Tibial nerve (tissue), 4 donors: ENCODE measurements at regions not wholly inside any gene's neighbourhood (a gene's known extent, or its start where the extent isn't known, plus 50 kb on each side); places are given as distances from the start of the nearest gene placed in this dataset.

Experiments used
- DNase-seq, 2 donors: peaks; one replicate each; pipeline ENCODE4 v3.0.0-alpha.2; 2019; ENCODE audit warnings: low spot score in 2 of 2
- H3K27ac ChIP-seq, 4 donors: fragments of 200-600 bp; sonication (generic) in 3 of 4; one replicate each; pipeline ENCODE4 v1.5.1; 2017 to 2019; ENCODE audit warnings: mild to moderate bottlenecking in 1 of 4
- H3K27me3 ChIP-seq, 2 donors: fragments of 200-600 bp; sonication (generic) in 1 of 2; one replicate each; pipeline versions ENCODE4 v1.5.1 to v1.6.0; 2017 to 2019
- H3K36me3 ChIP-seq, 3 donors: fragments of 200-600 bp; sonication (generic); one replicate each; pipeline ENCODE4 v1.5.1; 2018 to 2019
- H3K4me1 ChIP-seq, 4 donors: fragments of 200-600 bp; sonication (generic) in 3 of 4; one replicate each; pipeline ENCODE4 v1.5.1; 2017 to 2019
- H3K4me3 ChIP-seq, 4 donors: fragments of 200-600 bp; sonication (generic) in 3 of 4; one replicate each; pipeline ENCODE4 v1.5.1; 2017 to 2019; ENCODE audit warnings: mild to moderate bottlenecking in 1 of 4, moderate library complexity in 1 of 4
- H3K9me3 ChIP-seq, 4 donors: fragments of 200-600 bp; sonication (generic) in 3 of 4; one replicate each; pipeline ENCODE4 v1.5.1; 2017 to 2019
- EP300 ChIP-seq, 2 donors: sonication (generic); formaldehyde crosslinking; IDR thresholded peaks; one replicate each; pipeline ENCODE4 v1.6.1; 2017; ENCODE audit warnings: antibody characterized with exemption in 2 of 2, mild to moderate bottlenecking in 1 of 2
- POLR2A ChIP-seq, 2 donors: fragments of 450-650 bp; IDR thresholded peaks; one replicate each; pipeline ENCODE4 v1.6.1; 2017; ENCODE audit warnings: antibody characterized with exemption in 2 of 2, mild to moderate bottlenecking in 2 of 2, moderate library complexity in 2 of 2
- WGBS, 2 donors: methylation state at CpG; one replicate each; pipeline ENCODE4 v1.1.5; 2018; 5-methylcytosine and 5-hydroxymethylcytosine counted together
- TF ChIP-seq, protein P1 (sequence below), 5 experiments: fragments of 200-600 bp in 3 of 5; fragments of 450-650 bp in 2 of 5; sonication (generic) in 3 of 5; IDR thresholded peaks; one replicate each; pipeline ENCODE4 v1.5.1; 2016 to 2019; ENCODE audit warnings: antibody characterized with exemption in 5 of 5, mild to moderate bottlenecking in 3 of 5, moderate library complexity in 2 of 5

DNA sequence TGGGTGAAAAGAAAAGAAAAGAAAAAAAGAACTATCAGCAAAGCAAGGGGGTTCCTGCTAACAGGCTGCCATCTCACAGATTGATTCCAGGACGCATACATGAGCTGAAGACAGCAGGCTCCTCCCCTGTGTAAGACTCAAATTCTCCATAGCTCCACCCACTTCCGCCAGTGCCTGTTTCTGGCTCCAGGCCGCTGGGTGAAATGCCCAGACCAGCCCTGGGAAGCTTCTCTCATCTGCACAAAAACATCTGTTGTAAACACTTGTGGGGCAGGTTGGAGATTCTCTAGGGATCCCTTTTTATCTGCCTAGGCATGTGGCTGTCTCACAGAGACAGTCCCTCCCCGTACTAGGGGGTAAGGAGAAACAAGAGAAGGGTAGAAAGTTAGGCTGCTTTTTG, 1054.4 kb upstream of the SPRY2 start:
- H3K27ac ChIP-seq: no peak overlapping the region
- H3K4me1 ChIP-seq: no peaks in the 10 kb centered on the region
- WGBS, 2 donors: 33 to 43% methylated on average over 4 of the region's 4 CpGs
- TF ChIP-seq POLR2A (IDR thresholded peaks at IDR 0.05) (no peak), EP300 (IDR thresholded peaks at IDR 0.05) (no peak)
- TF ChIP-seq, protein P1, sequence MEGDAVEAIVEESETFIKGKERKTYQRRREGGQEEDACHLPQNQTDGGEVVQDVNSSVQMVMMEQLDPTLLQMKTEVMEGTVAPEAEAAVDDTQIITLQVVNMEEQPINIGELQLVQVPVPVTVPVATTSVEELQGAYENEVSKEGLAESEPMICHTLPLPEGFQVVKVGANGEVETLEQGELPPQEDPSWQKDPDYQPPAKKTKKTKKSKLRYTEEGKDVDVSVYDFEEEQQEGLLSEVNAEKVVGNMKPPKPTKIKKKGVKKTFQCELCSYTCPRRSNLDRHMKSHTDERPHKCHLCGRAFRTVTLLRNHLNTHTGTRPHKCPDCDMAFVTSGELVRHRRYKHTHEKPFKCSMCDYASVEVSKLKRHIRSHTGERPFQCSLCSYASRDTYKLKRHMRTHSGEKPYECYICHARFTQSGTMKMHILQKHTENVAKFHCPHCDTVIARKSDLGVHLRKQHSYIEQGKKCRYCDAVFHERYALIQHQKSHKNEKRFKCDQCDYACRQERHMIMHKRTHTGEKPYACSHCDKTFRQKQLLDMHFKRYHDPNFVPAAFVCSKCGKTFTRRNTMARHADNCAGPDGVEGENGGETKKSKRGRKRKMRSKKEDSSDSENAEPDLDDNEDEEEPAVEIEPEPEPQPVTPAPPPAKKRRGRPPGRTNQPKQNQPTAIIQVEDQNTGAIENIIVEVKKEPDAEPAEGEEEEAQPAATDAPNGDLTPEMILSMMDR (IDR thresholded peaks at IDR 0.05): no peak
- DNase-seq: no peak
- no peaks in the 10 kb centered on the region for H3K9me3 ChIP-seq
- no peaks in the 10 kb centered on the region for H3K36me3 ChIP-seq
- no peaks in the 10 kb centered on the region for H3K27me3 ChIP-seq
- H3K4me3 ChIP-seq: no peak overlapping the region

- TF ChIP-seq EP300 (IDR thresholded peaks at IDR 0.05) (no peak), POLR2A (IDR thresholded peaks at IDR 0.05) (no peak)
- TF ChIP-seq, protein P1 (IDR thresholded peaks at IDR 0.05): no peak
Observed at GRCh38 chr13:81394640-81395039, 1053.7 kb upstream of the SPRY2 start.

DNA sequence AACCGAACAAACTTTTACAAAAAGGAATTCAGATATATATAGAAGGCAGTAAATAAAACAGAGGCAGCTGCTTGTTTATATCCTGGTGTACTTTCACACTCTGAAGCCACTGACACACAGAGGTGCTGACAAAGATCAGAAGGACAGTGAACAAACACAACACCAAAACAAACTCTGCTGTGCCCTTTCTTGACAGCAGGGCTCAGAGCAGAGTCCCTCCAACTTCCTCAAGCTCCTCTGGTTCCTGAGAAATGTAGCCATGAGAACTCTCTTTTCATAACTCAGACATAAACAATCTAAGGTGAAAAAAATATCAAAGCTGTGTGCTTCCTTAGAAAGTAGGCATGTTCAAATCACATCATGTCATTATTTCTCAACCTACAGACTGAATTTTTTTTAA, 1052.8 kb upstream of the SPRY2 start:
- no peak overlapping the region for H3K27ac ChIP-seq
- no peak for DNase-seq
- H3K9me3 ChIP-seq: no peaks in the 10 kb centered on the region
- TF ChIP-seq EP300 (IDR thresholded peaks at IDR 0.05): no peak
- TF ChIP-seq POLR2A (IDR thresholded peaks at IDR 0.05): no peak
- TF ChIP-seq, protein P1 (IDR thresholded peaks at IDR 0.05): no peak
- 40 to 46% methylated on average over 1 of the region's 1 CpG for WGBS, 2 donors
- no peaks in the 10 kb centered on the region for H3K27me3 ChIP-seq
- no peak overlapping the region for H3K4me3 ChIP-seq
- H3K36me3 ChIP-seq: no peaks in the 10 kb centered on the region
- H3K4me1 ChIP-seq: no peaks in the 10 kb centered on the region

More at GRCh38 chr13:81394640-81395039, 1053.7 kb upstream of the SPRY2 start:
- no peak overlapping the region for H3K27ac ChIP-seq
- no peaks in the 10 kb centered on the region for H3K4me1 ChIP-seq
- no peaks in the 10 kb centered on the region for H3K27me3 ChIP-seq
- DNase-seq: no peak
- H3K9me3 ChIP-seq: no peaks in the 10 kb centered on the region
- H3K4me3 ChIP-seq: no peak overlapping the region
- WGBS, 2 donors: 41% methylated on average over 5 of the region's 5 CpGs
- H3K36me3 ChIP-seq: no peaks in the 10 kb centered on the region

GRCh38 chr13:81393110-81393509, 1052.2 kb upstream of the SPRY2 start:
- Histone ChIP-seq H3K4me3 (no peak overlapping the region), H3K9me3 (no peaks in the 10 kb centered on the region), H3K4me1 (no peaks in the 10 kb centered on the region), H3K36me3 (no peaks in the 10 kb centered on the region), H3K27ac (no peak overlapping the region), H3K27me3 (no peaks in the 10 kb centered on the region)
- TF ChIP-seq, protein P1 (IDR thresholded peaks at IDR 0.05): no peak
- TF ChIP-seq POLR2A (IDR thresholded peaks at IDR 0.05): no peak
- TF ChIP-seq EP300 (IDR thresholded peaks at IDR 0.05): no peak
- DNase-seq: no peak
- 72 to 73% methylated on average over 3 of the region's 3 CpGs for WGBS, 2 donors

GRCh38 chr13:81388400-81388799, 1047.5 kb upstream of the SPRY2 start:
- Histone ChIP-seq H3K27ac (no peak overlapping the region), H3K4me3 (no peak overlapping the region), H3K36me3 (no peaks in the 10 kb centered on the region), H3K27me3 (no peaks in the 10 kb centered on the region), H3K9me3 (peaks cover 0 to 6% (median 0%) of the 10 kb centered on the region in 4 donors), H3K4me1 (no peaks in the 10 kb centered on the region)
- DNase-seq: no peak
- WGBS, 2 donors: 60 to 75% methylated on average over 1 of the region's 1 CpG
- no peak for TF ChIP-seq EP300 (IDR thresholded peaks at IDR 0.05)
- TF ChIP-seq, protein P1 (IDR thresholded peaks at IDR 0.05): no peak
- no peak for TF ChIP-seq POLR2A (IDR thresholded peaks at IDR 0.05)
